EL (cell line): ENCODE measurements at regions not wholly inside any gene's neighbourhood (a gene's known extent, or its start where the extent isn't known, plus 50 kb on each side); places are given as distances from the start of the nearest gene placed in this dataset.

Experiments used
- DNase-seq: peaks from one replicate; pipeline ENCODE4 v3.0.0-alpha.2; 2016

- DNase-seq = no peak
These were observed 60.2 kb upstream of the NAA20 start for GRCh38 chr20:19956976-19957375.

- DNase-seq = no peak
These were observed 58.9 kb upstream of the NAA20 start for GRCh38 chr20:19958219-19958618.

GRCh38 chr20:19958928-19959327, 58.2 kb upstream of the NAA20 start:
- DNase-seq = no peak

- DNase-seq = no peak
These were observed 56.4 kb upstream of the NAA20 start for GRCh38 chr20:19960745-19961144.

- no peak for DNase-seq
These were observed 55.9 kb upstream of the NAA20 start for GRCh38 chr20:19961293-19961692.

GRCh38 chr20:19962958-19963357, 54.2 kb upstream of the NAA20 start:
- no peak for DNase-seq

GRCh38 chr20:19964289-19965265, 52.6 kb upstream of the NAA20 start:
- DNase-seq = peak; percentile 83

- no peak for DNase-seq
These were observed 50.3 kb upstream of the NAA20 start for GRCh38 chr20:19966840-19967239.
